Right atrium auricular region (tissue), 2 donors: ENCODE measurements at regions not wholly inside any gene's neighbourhood (a gene's known extent, or its start where the extent isn't known, plus 50 kb on each side); places are given as distances from the start of the nearest gene placed in this dataset.

Source experiments
- DNase-seq: peaks from one replicate; pipeline ENCODE4 v3.0.0-alpha.2; 2019; ENCODE audit warnings: low spot score
- H3K27ac ChIP-seq, 2 donors: fragments of 200-600 bp; sonication (generic); 1 replicate in 1 of 2; 2 replicates in 1 of 2; pipeline ENCODE4 v1.5.1; 2016 to 2019
- H3K27me3 ChIP-seq, 2 donors: fragments of 200-600 bp; sonication (generic); one replicate each; pipeline versions ENCODE4 v1.5.1 to v1.6.0; 2017 to 2019
- H3K36me3 ChIP-seq: fragments of 200-600 bp; sonication (generic); one replicate; pipeline ENCODE4 v1.5.1; 2016
- H3K4me1 ChIP-seq, 2 donors: fragments of 200-600 bp; sonication (generic); one replicate each; pipeline versions ENCODE4 v1.5.1 to v1.6.0; 2017 to 2019
- H3K4me3 ChIP-seq, 2 donors: fragments of 200-600 bp; sonication (generic); 1 replicate in 1 of 2; 2 replicates in 1 of 2; pipeline ENCODE4 v1.5.1; 2017 to 2019; ENCODE audit warnings: mild to moderate bottlenecking in 1 of 2, moderate library complexity in 1 of 2
- H3K9me3 ChIP-seq, 2 donors: fragments of 200-600 bp; sonication (generic); one replicate each; pipeline ENCODE4 v1.5.1; 2019
- TF ChIP-seq, protein P1 (sequence below), 2 donors: fragments of 200-600 bp; sonication (generic); IDR thresholded peaks; one replicate each; pipeline ENCODE4 v1.5.1; 2019; ENCODE audit warnings: antibody characterized with exemption in 2 of 2

DNA sequence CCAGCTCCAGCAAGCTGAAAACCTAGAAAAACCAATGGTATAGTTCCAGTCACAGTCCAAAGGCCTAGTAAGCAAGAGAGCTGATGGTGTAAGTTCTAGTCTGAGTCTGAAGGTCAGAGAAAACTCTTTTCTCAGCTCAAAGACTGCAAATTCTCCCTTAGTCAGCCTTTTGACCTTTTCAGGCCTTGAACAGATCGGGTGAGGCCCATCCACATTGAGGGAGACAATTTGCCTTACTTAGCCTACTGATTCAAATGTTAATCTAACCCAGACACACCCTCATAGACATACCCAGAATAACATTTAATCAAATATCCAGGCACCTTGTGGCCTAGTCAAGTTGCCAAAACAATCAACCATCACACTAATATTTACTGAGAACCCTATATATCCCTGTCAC, 110.8 kb upstream of the KCNJ3 start:
- H3K4me1 ChIP-seq, result no peaks in the 10 kb centered on the region
- DNase-seq, result no peak
- no peak overlapping the region for H3K27ac ChIP-seq
- H3K9me3 ChIP-seq, result no peaks in the 10 kb centered on the region
- no peak overlapping the region for H3K4me3 ChIP-seq
- TF ChIP-seq, protein P1, sequence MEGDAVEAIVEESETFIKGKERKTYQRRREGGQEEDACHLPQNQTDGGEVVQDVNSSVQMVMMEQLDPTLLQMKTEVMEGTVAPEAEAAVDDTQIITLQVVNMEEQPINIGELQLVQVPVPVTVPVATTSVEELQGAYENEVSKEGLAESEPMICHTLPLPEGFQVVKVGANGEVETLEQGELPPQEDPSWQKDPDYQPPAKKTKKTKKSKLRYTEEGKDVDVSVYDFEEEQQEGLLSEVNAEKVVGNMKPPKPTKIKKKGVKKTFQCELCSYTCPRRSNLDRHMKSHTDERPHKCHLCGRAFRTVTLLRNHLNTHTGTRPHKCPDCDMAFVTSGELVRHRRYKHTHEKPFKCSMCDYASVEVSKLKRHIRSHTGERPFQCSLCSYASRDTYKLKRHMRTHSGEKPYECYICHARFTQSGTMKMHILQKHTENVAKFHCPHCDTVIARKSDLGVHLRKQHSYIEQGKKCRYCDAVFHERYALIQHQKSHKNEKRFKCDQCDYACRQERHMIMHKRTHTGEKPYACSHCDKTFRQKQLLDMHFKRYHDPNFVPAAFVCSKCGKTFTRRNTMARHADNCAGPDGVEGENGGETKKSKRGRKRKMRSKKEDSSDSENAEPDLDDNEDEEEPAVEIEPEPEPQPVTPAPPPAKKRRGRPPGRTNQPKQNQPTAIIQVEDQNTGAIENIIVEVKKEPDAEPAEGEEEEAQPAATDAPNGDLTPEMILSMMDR (IDR thresholded peaks at IDR 0.05), result no peak
- H3K36me3 ChIP-seq, result no peaks in the 10 kb centered on the region
- no peaks in the 10 kb centered on the region for H3K27me3 ChIP-seq

DNA sequence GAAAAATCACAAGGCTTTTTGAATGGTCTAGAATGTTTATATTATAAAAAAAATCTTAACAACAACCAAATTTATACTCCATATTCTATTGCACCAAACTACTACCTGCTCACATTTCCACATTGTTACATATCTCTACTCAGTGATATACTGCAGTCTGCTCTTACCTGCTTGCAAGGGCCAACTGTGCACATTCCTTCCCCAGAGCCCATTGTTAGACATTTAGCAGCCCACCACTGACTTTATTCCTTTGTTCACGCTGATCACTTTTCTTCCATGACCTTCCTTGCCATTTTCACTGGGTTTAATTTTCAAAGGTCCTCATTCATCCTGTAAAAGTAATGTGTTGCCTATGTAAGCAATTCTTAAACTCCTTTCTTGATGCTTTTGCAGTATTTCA, 109.7 kb upstream of the KCNJ3 start:
- no peak for DNase-seq
- TF ChIP-seq, protein P1 (IDR thresholded peaks at IDR 0.05), result no peak
- H3K4me1 ChIP-seq, result no peaks in the 10 kb centered on the region
- no peaks in the 10 kb centered on the region for H3K9me3 ChIP-seq
- no peak overlapping the region for H3K27ac ChIP-seq
- no peaks in the 10 kb centered on the region for H3K27me3 ChIP-seq
- H3K36me3 ChIP-seq, result no peaks in the 10 kb centered on the region
- H3K4me3 ChIP-seq, result no peak overlapping the region

DNA sequence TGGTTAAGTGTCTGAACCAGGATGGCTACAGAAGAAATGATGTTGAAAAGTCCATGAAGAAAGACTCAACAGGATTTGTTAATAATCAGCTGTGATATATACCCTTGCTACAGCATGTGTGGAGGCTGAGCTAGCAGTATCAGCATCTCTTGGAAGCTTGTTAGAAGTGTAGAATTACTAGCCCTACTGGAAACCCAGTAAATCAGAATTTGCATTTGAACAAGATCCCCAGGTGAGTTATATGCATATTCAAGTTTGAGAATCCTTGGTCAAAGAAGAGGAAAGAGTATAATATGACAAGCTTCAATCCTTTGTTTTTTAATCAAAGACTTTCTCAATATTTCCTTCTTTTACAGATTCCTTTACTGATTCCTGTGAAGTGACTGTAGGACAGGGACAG, 109.0 kb upstream of the KCNJ3 start:
- DNase-seq, result no peak
- H3K27me3 ChIP-seq, result no peaks in the 10 kb centered on the region
- H3K27ac ChIP-seq, result no peak overlapping the region
- H3K4me3 ChIP-seq, result no peak overlapping the region
- H3K4me1 ChIP-seq, result no peaks in the 10 kb centered on the region
- TF ChIP-seq, protein P1 (IDR thresholded peaks at IDR 0.05), result no peak
- no peaks in the 10 kb centered on the region for H3K36me3 ChIP-seq
- no peaks in the 10 kb centered on the region for H3K9me3 ChIP-seq

DNA sequence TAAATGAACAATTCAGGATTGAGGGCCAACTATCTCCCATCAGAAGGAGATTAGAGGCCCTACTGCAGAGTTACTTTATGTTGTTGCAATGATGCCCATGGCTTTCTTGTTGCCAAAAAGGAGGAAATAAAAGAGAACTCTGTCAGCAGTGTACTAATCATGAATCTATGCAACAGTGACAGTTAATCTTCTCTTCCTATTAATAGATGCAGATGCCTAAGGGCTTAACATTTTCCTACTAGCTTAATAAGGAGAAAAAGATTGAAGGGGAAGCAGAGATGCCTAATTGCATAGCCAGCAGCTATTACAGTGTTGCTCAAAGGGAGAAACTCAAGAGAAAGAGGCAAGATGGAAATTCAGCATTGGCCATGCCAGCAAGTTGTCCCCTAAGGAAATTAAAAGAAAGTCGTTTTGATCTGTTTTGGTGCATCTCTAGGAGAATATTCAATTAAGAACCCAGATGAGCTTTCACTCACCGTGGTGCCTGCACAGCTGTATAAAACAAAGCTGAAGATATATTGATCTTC, 107.1 kb upstream of the KCNJ3 start:
- Histone ChIP-seq H3K27me3 (no peaks in the 10 kb centered on the region), H3K9me3 (no peaks in the 10 kb centered on the region), H3K4me1 (no peaks in the 10 kb centered on the region), H3K36me3 (no peaks in the 10 kb centered on the region), H3K27ac (peak overlapping the region; percentile 24 to 71), H3K4me3 (no peak overlapping the region)
- TF ChIP-seq, protein P1 (IDR thresholded peaks at IDR 0.05), result no peak
- DNase-seq, result no peak

DNA sequence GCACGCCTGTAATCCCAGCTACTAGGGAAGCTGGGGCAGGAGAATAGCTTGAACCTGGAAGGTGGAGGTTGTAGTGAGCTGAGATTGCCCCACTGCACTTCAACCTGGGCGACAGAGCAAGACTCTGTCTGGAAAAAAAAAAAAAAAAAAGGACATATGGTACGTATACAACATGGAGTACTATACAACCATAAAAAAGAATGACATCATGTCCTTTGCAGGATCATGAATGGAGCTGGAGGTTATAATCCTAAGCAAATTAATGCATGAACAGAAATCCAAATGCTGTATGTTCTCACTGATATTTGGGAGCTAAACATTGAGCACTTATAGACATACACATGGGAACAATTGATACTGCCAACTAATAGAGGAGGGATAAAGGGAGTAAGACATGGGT, 99.3 kb upstream of the KCNJ3 start:
- no peaks in the 10 kb centered on the region for H3K36me3 ChIP-seq
- no peak for DNase-seq
- H3K27me3 ChIP-seq, result no peaks in the 10 kb centered on the region
- H3K9me3 ChIP-seq, result no peaks in the 10 kb centered on the region
- TF ChIP-seq, protein P1 (IDR thresholded peaks at IDR 0.05), result no peak
- H3K4me3 ChIP-seq, result no peak overlapping the region
- H3K27ac ChIP-seq, result no peak overlapping the region
- no peaks in the 10 kb centered on the region for H3K4me1 ChIP-seq

DNA sequence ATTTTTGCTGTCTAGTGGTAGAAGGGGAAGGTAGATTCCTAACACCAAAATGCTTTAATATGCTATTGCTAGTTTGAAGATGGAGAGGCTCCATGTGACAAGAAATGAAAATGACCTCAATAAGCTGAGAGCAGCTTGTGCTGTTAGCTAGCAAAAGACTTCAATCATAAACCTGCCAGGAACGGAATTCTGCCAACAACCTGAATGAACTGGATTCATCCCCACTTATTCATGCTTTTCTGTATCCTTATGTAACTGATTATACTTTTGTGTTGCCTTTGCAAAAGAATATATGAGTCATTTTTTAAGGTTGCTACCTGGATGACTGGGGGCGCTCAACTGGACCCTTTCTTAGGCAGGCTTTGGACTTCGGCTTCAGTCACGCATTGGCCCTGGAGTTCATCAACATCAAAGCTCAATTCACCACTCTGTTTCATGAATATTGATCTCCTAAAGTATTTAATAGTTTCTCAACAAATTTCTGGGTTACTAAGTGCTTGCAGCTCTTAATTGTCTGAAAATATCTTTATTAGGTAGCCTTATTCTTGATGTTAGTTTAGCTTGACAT, 97.5 kb upstream of the KCNJ3 start:
- no peaks in the 10 kb centered on the region for H3K36me3 ChIP-seq
- no peaks in the 10 kb centered on the region for H3K27me3 ChIP-seq
- H3K4me1 ChIP-seq, result no peaks in the 10 kb centered on the region
- no peaks in the 10 kb centered on the region for H3K9me3 ChIP-seq
- no peak overlapping the region for H3K27ac ChIP-seq
- no peak overlapping the region for H3K4me3 ChIP-seq
- TF ChIP-seq, protein P1 (IDR thresholded peaks at IDR 0.05), result no peak
- DNase-seq, result no peak
